Loucy (cell line): ENCODE measurements at regions not wholly inside any gene's neighbourhood (a gene's known extent, or its start where the extent isn't known, plus 50 kb on each side); places are given as distances from the start of the nearest gene placed in this dataset.
"Not testable (repeated sequence)": the region's sequence is repeated elsewhere in the genome, so short reads cannot be mapped to it uniquely, and the experiment has no call there.

Experiments
- H2AFZ ChIP-seq: fragments of 200-600 bp; sonication (generic); 2 replicates; pipeline ENCODE4 v1.6.0; 2016; ENCODE audit warnings: antibody characterized with exemption, mild to moderate bottlenecking, low read length, moderate library complexity
- H3F3A ChIP-seq: fragments of 200-600 bp; 2 replicates; pipeline ENCODE4 v1.6.0; 2016; ENCODE audit warnings: antibody characterized with exemption, low read depth, mild to moderate bottlenecking
- H3K27me3 ChIP-seq: fragments of 200-600 bp; sonication (generic); 2 replicates; pipeline ENCODE4 v1.6.1; 2014; ENCODE audit warnings: low read length, mild to moderate bottlenecking; ENCODE audit not compliant: insufficient read depth, poor library complexity, severe bottlenecking
- H3K36me3 ChIP-seq: fragments of 200-600 bp; sonication (generic); 2 replicates; pipeline ENCODE4 v1.6.1; 2016; ENCODE audit warnings: low read length; ENCODE audit not compliant: insufficient read depth
- H3K4me1 ChIP-seq: fragments of 200-600 bp; sonication (generic); 2 replicates; pipeline ENCODE4 v1.5.1; 2014; ENCODE audit warnings: low read length, mild to moderate bottlenecking; ENCODE audit not compliant: insufficient read depth, poor library complexity, severe bottlenecking
- H3K4me2 ChIP-seq: fragments of 200-600 bp; sonication (generic); 2 replicates; pipeline ENCODE4 v1.6.0; 2014; ENCODE audit warnings: antibody characterized with exemption, low read length, low read depth, mild to moderate bottlenecking; ENCODE audit not compliant: poor library complexity, severe bottlenecking
- H3K4me3 ChIP-seq: fragments of 200-600 bp; sonication (generic); 2 replicates; pipeline ENCODE4 v1.5.1; 2014; ENCODE audit warnings: low read length, mild to moderate bottlenecking, mixed read lengths; ENCODE audit not compliant: poor library complexity, severe bottlenecking
- H3K79me2 ChIP-seq: fragments of 200-600 bp; sonication (generic); 2 replicates; pipeline ENCODE4 v1.6.1; 2014; ENCODE audit warnings: low read length; ENCODE audit not compliant: insufficient read depth
- H3K9ac ChIP-seq: fragments of 200-600 bp; sonication (generic); 2 replicates; pipeline ENCODE4 v1.6.0; 2014; ENCODE audit warnings: mild to moderate bottlenecking, low read depth, low read length, moderate library complexity; ENCODE audit not compliant: poor library complexity, severe bottlenecking
- H3K9me2 ChIP-seq: fragments of 200-600 bp; sonication (generic); replicated peaks from 2 replicates; pipeline ENCODE4 v1.6.1; 2016; ENCODE audit warnings: low read depth, low read length, mixed read lengths
- H3K9me3 ChIP-seq: fragments of 200-600 bp; sonication (generic); 2 replicates; pipeline ENCODE4 v1.6.1; 2014; ENCODE audit warnings: mild to moderate bottlenecking, antibody characterized with exemption, low read length, low read depth; ENCODE audit not compliant: insufficient read depth
- H4K20me1 ChIP-seq: fragments of 200-600 bp; sonication (generic); 2 replicates; pipeline ENCODE4 v1.6.0; 2014; ENCODE audit warnings: antibody characterized with exemption, low read length, mild to moderate bottlenecking; ENCODE audit not compliant: insufficient read depth, poor library complexity, severe bottlenecking
- CTCF ChIP-seq: fragments of 200-600 bp; sonication (generic); conservative IDR thresholded peaks from 2 replicates; pipeline ENCODE4 v1.5.1; 2014; ENCODE audit warnings: mild to moderate bottlenecking, antibody characterized with exemption, low read length
- EZH2phosphoT487 ChIP-seq: fragments of 200-600 bp; IDR thresholded peaks from 2 replicates; pipeline ENCODE4 v1.6.1; 2018; ENCODE audit warnings: antibody characterized with exemption, mild to moderate bottlenecking, moderate library complexity, borderline replicate concordance

GRCh38 chr6:141809901-141810300, 322.8 kb upstream of the GJE1 start:
- Histone ChIP-seq H2AFZ (no peak overlapping the region), H3K9me3 (no peaks in the 10 kb centered on the region), H4K20me1 (no peaks in the 10 kb centered on the region), H3K9me2 (no peaks in the 10 kb centered on the region), H3K4me2 (no peak overlapping the region), H3K9ac (no peak overlapping the region), H3K4me3 (no peak overlapping the region), H3K79me2 (no peaks in the 10 kb centered on the region), H3K36me3 (no peaks in the 10 kb centered on the region), H3K27me3 (no peaks in the 10 kb centered on the region), H3K4me1 (no peaks in the 10 kb centered on the region), H3F3A (no peaks in the 10 kb centered on the region)
- no peak for TF ChIP-seq CTCF
- no peak for TF ChIP-seq EZH2phosphoT487

- Histone ChIP-seq H3K9me3 (no peaks in the 10 kb centered on the region), H3K9ac (no peak overlapping the region), H3K9me2 (no peaks in the 10 kb centered on the region), H2AFZ (no peak overlapping the region), H3K4me3 (no peak overlapping the region), H3K27me3 (no peaks in the 10 kb centered on the region), H4K20me1 (no peaks in the 10 kb centered on the region), H3K4me1 (no peaks in the 10 kb centered on the region), H3K4me2 (no peak overlapping the region), H3K79me2 (no peaks in the 10 kb centered on the region), H3K36me3 (no peaks in the 10 kb centered on the region), H3F3A (no peaks in the 10 kb centered on the region)
- TF ChIP-seq EZH2phosphoT487, result no peak
- TF ChIP-seq CTCF, result no peak
Observed at GRCh38 chr6:141808662-141809061, 324.1 kb upstream of the GJE1 start.

GRCh38 chr6:141800973-141801372, 331.8 kb upstream of the GJE1 start:
- H3K4me1 ChIP-seq, H3K9me3 ChIP-seq, H4K20me1 ChIP-seq, H3K4me3 ChIP-seq, H3K9me2 ChIP-seq, H3K27me3 ChIP-seq, H2AFZ ChIP-seq, H3F3A ChIP-seq, H3K79me2 ChIP-seq, H3K36me3 ChIP-seq, H3K4me2 ChIP-seq, H3K9ac ChIP-seq: not testable (repeated sequence)

- TF ChIP-seq EZH2phosphoT487 (no peak), CTCF (no peak)
- no peak overlapping the region for H3K4me3 ChIP-seq
- H4K20me1 ChIP-seq, result no peaks in the 10 kb centered on the region
- H3K4me1 ChIP-seq, result no peaks in the 10 kb centered on the region
- H3K36me3 ChIP-seq, result no peaks in the 10 kb centered on the region
- no peak overlapping the region for H3K9ac ChIP-seq
- no peaks in the 10 kb centered on the region for H3K9me2 ChIP-seq
- H3K4me2 ChIP-seq, result no peak overlapping the region
- no peaks in the 10 kb centered on the region for H3K79me2 ChIP-seq
- H2AFZ ChIP-seq, result no peak overlapping the region
- H3F3A ChIP-seq, result no peaks in the 10 kb centered on the region
- no peaks in the 10 kb centered on the region for H3K27me3 ChIP-seq
- no peaks in the 10 kb centered on the region for H3K9me3 ChIP-seq
Observed at GRCh38 chr6:141790921-141791320, 341.8 kb upstream of the GJE1 start.
